ENCODE measurements at regions not wholly inside any gene's neighbourhood (a gene's known extent, or its start where the extent isn't known, plus 50 kb on each side); places are given as distances from the start of the nearest gene placed in this dataset.

DNA sequence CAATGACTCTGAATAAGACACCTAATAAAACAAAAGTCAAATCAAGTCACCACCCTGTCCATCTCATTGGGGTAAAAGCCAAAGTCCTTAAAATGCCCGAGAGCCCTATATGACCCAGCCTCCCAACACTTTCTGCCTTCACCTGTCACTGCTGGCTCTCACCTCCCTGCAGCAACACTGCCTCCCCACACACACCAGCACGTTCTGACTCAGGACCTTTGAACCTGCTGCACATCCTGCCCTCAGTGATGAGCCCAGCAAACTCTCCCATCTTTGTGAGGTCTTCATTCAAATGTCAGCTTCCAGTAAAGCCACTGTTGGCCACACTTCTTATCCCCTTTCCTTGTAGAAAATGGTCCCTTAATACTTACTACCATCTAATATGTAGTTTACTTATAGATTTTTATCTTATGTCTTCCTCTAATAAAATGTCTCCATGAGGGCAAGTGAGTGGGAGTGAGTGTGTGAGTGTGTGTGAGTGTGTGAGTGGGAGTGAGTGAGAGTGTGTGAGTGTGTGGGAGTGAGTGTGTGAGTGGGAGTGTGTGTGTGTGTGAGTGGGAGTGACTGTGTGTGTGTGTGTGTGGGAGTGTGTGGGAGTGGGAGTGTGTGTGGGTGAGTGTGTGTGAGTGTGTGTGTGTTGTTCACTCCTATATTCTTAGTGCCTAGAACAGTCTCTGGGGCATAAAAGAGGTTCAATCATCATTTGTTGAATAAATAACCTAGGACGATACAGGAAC lies 504.7 kb downstream of the EIPR1 start:
- H3K36me3 Mint-ChIP-seq (ENCODE audit: low read depth): no peaks in the 10 kb centered on the region
- DNase-seq (no peak), ATAC-seq (ENCODE audit: poor library complexity) (no peak)
- H3K9me3 Mint-ChIP-seq: no peaks in the 10 kb centered on the region
- H3K27ac Mint-ChIP-seq: no peak overlapping the region
- no peak overlapping the region for H3K4me3 Mint-ChIP-seq
- no peaks in the 10 kb centered on the region for H3K27me3 ChIP-seq (ENCODE audit: control insufficient read depth in 1 of 2, insufficient read depth in 2 of 2, low read length in 2 of 2)
- intact Hi-C loops (cut with DNase I, micrococcal nuclease): no loop called here
- H3K4me1 ChIP-seq (ENCODE audit: insufficient read depth, low read length): no peaks in the 10 kb centered on the region
- ChIA-PET CTCF (no interaction called here), POLR2A (no interaction called here)
- no peak overlapping the region for H3K4me3 ChIP-seq (ENCODE audit: low read length)
- H3K27ac ChIP-seq (ENCODE audit: low read depth in 1 of 2, low read length in 2 of 2): no peak overlapping the region
- TF ChIP-seq, protein P1, sequence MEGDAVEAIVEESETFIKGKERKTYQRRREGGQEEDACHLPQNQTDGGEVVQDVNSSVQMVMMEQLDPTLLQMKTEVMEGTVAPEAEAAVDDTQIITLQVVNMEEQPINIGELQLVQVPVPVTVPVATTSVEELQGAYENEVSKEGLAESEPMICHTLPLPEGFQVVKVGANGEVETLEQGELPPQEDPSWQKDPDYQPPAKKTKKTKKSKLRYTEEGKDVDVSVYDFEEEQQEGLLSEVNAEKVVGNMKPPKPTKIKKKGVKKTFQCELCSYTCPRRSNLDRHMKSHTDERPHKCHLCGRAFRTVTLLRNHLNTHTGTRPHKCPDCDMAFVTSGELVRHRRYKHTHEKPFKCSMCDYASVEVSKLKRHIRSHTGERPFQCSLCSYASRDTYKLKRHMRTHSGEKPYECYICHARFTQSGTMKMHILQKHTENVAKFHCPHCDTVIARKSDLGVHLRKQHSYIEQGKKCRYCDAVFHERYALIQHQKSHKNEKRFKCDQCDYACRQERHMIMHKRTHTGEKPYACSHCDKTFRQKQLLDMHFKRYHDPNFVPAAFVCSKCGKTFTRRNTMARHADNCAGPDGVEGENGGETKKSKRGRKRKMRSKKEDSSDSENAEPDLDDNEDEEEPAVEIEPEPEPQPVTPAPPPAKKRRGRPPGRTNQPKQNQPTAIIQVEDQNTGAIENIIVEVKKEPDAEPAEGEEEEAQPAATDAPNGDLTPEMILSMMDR (IDR thresholded peaks at IDR 0.05): no peak
- H3K4me1 Mint-ChIP-seq (ENCODE audit: low read depth): no peaks in the 10 kb centered on the region
- no peaks in the 10 kb centered on the region for H3K36me3 ChIP-seq (ENCODE audit: insufficient read depth, low read length)
- H3K9me3 ChIP-seq (ENCODE audit: control insufficient read depth in 1 of 2, insufficient read depth in 1 of 2, low read length in 2 of 2): peaks cover 0 to 12% of the 10 kb centered on the region in 2 experiments
- no peaks in the 10 kb centered on the region for H3K27me3 Mint-ChIP-seq

DNA sequence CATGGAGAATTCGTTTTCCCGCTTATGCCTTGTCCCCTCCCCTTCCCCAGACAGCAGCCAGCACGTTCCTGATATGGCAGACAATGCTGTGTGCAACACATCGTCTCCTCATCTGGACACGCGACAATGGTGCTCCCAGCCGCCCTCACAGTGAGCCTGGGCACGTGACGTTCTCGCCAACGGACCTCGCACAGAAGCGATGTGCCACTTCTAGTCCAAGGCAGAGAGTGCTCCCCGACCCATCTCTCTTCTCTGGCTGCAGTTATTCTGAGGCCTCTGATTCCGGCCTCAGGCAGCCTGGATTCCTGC lies 505.4 kb downstream of the EIPR1 start:
- H3K9me3 Mint-ChIP-seq: no peaks in the 10 kb centered on the region
- no peak overlapping the region for H3K27ac Mint-ChIP-seq
- CTCF ChIA-PET: no interaction called here
- TF ChIP-seq, protein P1 (IDR thresholded peaks at IDR 0.05): no peak
- DNase-seq (no peak), ATAC-seq (ENCODE audit: poor library complexity) (no peak)
- Histone ChIP-seq H3K27ac (ENCODE audit: low read depth in 1 of 2, low read length in 2 of 2) (no peak overlapping the region), H3K9me3 (ENCODE audit: control insufficient read depth in 1 of 2, insufficient read depth in 1 of 2, low read length in 2 of 2) (peaks cover 0 to 7% of the 10 kb centered on the region in 2 experiments), H3K4me3 (ENCODE audit: low read length) (no peak overlapping the region), H3K4me1 (ENCODE audit: insufficient read depth, low read length) (no peaks in the 10 kb centered on the region), H3K27me3 (ENCODE audit: control insufficient read depth in 1 of 2, insufficient read depth in 2 of 2, low read length in 2 of 2) (no peaks in the 10 kb centered on the region), H3K36me3 (ENCODE audit: insufficient read depth, low read length) (no peaks in the 10 kb centered on the region)
- no peaks in the 10 kb centered on the region for H3K4me1 Mint-ChIP-seq (ENCODE audit: low read depth)
- no peak overlapping the region for H3K4me3 Mint-ChIP-seq
- no peaks in the 10 kb centered on the region for H3K27me3 Mint-ChIP-seq
- POLR2A ChIA-PET: no interaction called here
- H3K36me3 Mint-ChIP-seq (ENCODE audit: low read depth): no peaks in the 10 kb centered on the region
- intact Hi-C loops (cut with DNase I, micrococcal nuclease): no loop called here

DNA sequence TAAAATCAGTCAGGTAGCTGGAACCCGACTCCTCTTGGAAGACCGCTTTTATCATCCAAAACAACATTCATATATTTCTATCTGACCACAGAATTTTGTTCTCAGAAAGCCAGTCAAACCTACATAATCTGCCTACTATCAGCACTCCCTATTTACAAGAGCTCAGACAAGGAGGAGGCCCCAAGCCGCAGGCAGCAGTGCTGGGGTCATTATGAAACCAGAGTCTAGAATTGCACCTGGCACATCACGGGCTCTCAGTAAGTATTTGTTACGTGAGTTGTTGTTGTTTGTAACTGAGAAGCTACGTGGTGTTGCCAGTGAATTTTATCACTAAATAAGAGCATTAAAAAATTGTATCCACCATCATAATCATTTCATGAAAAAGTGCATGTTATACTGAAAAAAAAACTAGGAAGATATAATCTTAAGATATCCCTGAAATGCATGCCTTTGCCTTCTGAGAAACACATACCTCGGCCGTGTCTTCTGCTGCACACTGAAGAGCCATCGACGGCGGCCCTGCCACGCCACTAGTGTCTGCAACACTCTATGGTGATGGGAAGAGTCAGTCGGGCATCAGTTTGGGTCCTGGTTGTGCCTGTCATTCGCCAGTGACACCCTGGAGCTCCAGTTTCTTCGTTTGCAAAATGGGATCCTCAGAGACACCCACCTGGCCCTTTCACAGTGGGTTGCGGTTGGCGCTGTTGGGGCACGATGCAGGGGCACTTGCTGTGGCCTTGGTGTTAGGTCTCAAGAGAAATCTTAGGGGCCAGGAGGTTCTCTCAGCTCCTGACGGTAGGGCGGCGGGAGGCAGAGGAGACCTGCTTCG lies 505.9 kb downstream of the EIPR1 start:
- H3K27me3 ChIP-seq (ENCODE audit: control insufficient read depth in 1 of 2, insufficient read depth in 2 of 2, low read length in 2 of 2): no peaks in the 10 kb centered on the region
- intact Hi-C loops (cut with DNase I, micrococcal nuclease): no loop called here

More for the DNA sequence above, 505.9 kb downstream of the EIPR1 start:
- ChIA-PET POLR2A (no interaction called here), CTCF (no interaction called here)
- ATAC-seq (ENCODE audit: poor library complexity): no peak
- H3K4me3 Mint-ChIP-seq: no peak overlapping the region
- H3K27me3 Mint-ChIP-seq: no peaks in the 10 kb centered on the region
- Histone ChIP-seq H3K27ac (ENCODE audit: low read depth in 1 of 2, low read length in 2 of 2) (no peak overlapping the region), H3K9me3 (ENCODE audit: control insufficient read depth in 1 of 2, insufficient read depth in 1 of 2, low read length in 2 of 2) (peaks cover 0 to 6% of the 10 kb centered on the region in 2 experiments), H3K36me3 (ENCODE audit: insufficient read depth, low read length) (no peaks in the 10 kb centered on the region), H3K4me1 (ENCODE audit: insufficient read depth, low read length) (no peaks in the 10 kb centered on the region), H3K4me3 (ENCODE audit: low read length) (no peak overlapping the region)
- TF ChIP-seq, protein P1 (IDR thresholded peaks at IDR 0.05): no peak
- no peak for DNase-seq
- no peak overlapping the region for H3K27ac Mint-ChIP-seq
- H3K9me3 Mint-ChIP-seq: no peaks in the 10 kb centered on the region
- no peaks in the 10 kb centered on the region for H3K36me3 Mint-ChIP-seq (ENCODE audit: low read depth)
- no peaks in the 10 kb centered on the region for H3K4me1 Mint-ChIP-seq (ENCODE audit: low read depth)

All from CD4-positive, alpha-beta T cell (primary cell).